ENCODE measurements at regions not wholly inside any gene's neighbourhood (a gene's known extent, or its start where the extent isn't known, plus 50 kb on each side); places are given as distances from the start of the nearest gene placed in this dataset.

GRCh38 chr6:21648475-21649050 is 55.0 kb downstream of the SOX4 start:
- DNase-seq (ENCODE audit: low spot score) = no peak

- no peak for DNase-seq (ENCODE audit: low spot score)
These were observed 59.8 kb downstream of the SOX4 start for GRCh38 chr6:21653323-21653722.

- DNase-seq (ENCODE audit: low spot score) = no peak
These were observed 60.4 kb downstream of the SOX4 start for GRCh38 chr6:21653905-21654304.

GRCh38 chr6:21654361-21654760 is 60.8 kb downstream of the SOX4 start:
- no peak for DNase-seq (ENCODE audit: low spot score)

GRCh38 chr6:21663966-21664313 is 70.4 kb downstream of the SOX4 start:
- no peak for DNase-seq (ENCODE audit: low spot score)

- peak; percentile 51 for DNase-seq (ENCODE audit: low spot score)
These were observed 71.0 kb downstream of the SOX4 start for GRCh38 chr6:21664314-21665109.

GRCh38 chr6:21665110-21665391 is 71.5 kb downstream of the SOX4 start:
- peak; percentile 27 for DNase-seq (ENCODE audit: low spot score)

- no peak for DNase-seq (ENCODE audit: low spot score)
These were observed 72.0 kb downstream of the SOX4 start for GRCh38 chr6:21665392-21666200.

GRCh38 chr6:21666201-21666691 is 72.7 kb downstream of the SOX4 start:
- DNase-seq (ENCODE audit: low spot score) = peak; percentile 31

GRCh38 chr6:21666853-21667681 is 73.5 kb downstream of the SOX4 start:
- no peak for DNase-seq (ENCODE audit: low spot score)

GRCh38 chr6:21668795-21669194 is 75.2 kb downstream of the SOX4 start:
- no peak for DNase-seq (ENCODE audit: low spot score)

- no peak for DNase-seq (ENCODE audit: low spot score)
These were observed 83.2 kb downstream of the SOX4 start for GRCh38 chr6:21676769-21677168.

- peak; percentile 29 for DNase-seq (ENCODE audit: low spot score)
These were observed 85.4 kb downstream of the SOX4 start for GRCh38 chr6:21678990-21679389.

GRCh38 chr6:21679761-21680265 is 86.3 kb downstream of the SOX4 start:
- peak; percentile 76 for DNase-seq (ENCODE audit: low spot score)

- no peak for DNase-seq (ENCODE audit: low spot score)
These were observed 87.1 kb downstream of the SOX4 start for GRCh38 chr6:21680611-21681010.

GRCh38 chr6:21690489-21690888 is 96.9 kb downstream of the SOX4 start:
- DNase-seq (ENCODE audit: low spot score) = no peak

- no peak for DNase-seq (ENCODE audit: low spot score)
These were observed 98.3 kb downstream of the SOX4 start for GRCh38 chr6:21691685-21692346.

GRCh38 chr6:21692721-21693120 is 99.2 kb downstream of the SOX4 start:
- no peak for DNase-seq (ENCODE audit: low spot score)

GRCh38 chr6:21694168-21694567 is 100.6 kb downstream of the SOX4 start:
- no peak for DNase-seq (ENCODE audit: low spot score)

- DNase-seq (ENCODE audit: low spot score) = no peak
These were observed 114.2 kb downstream of the SOX4 start for GRCh38 chr6:21707524-21708319.

GRCh38 chr6:21708320-21708580 is 114.7 kb downstream of the SOX4 start:
- no peak for DNase-seq (ENCODE audit: low spot score)
